ENCODE measurements at regions not wholly inside any gene's neighbourhood (a gene's known extent, or its start where the extent isn't known, plus 50 kb on each side); places are given as distances from the start of the nearest gene placed in this dataset.
A peak's percentile ranks its signal among the peaks of the same experiment; 100 is the strongest.

GRCh38 chr13:42484386-42484785 is 89.6 kb upstream of the TNFSF11 start:
- Histone ChIP-seq H3K4me3 (no peak overlapping the region), H3K9me3 (ENCODE audit: control insufficient read depth in 4 of 4, insufficient read depth in 3 of 4, low read length in 3 of 4) (peaks cover 0 to 2% (median 0%) of the 10 kb centered on the region in 4 donors), H3K27ac (ENCODE audit: low read depth in 1 of 2, low read length in 1 of 2) (no peak overlapping the region), H3K4me1 (ENCODE audit: control insufficient read depth in 5 of 5, insufficient read depth in 5 of 5, low read length in 5 of 5) (peaks cover 0 to 21% (median 6%) of the 10 kb centered on the region in 5 donors), H3K9ac (ENCODE audit: insufficient read depth in 1 of 2, low read length in 2 of 2) (no peak overlapping the region), H3K27me3 (ENCODE audit: control insufficient read depth in 3 of 3, insufficient read depth in 3 of 3, low read length in 2 of 3) (no peaks in the 10 kb centered on the region), H3K36me3 (ENCODE audit: control insufficient read depth in 4 of 4, insufficient read depth in 4 of 4, low read length in 4 of 4) (no peaks in the 10 kb centered on the region)
- DNase-seq (peak in 1 of 3 donors; percentile 8), ATAC-seq (ENCODE audit: insufficient read depth, low FRiP score) (no peak)
- no peak for TF ChIP-seq CTCF (IDR thresholded peaks at IDR 0.05; ENCODE audit: control extremely low read depth, extremely low read depth)

- 86 to 89% methylated on average over 2 of the region's 2 CpGs for WGBS, 2 donors
- no peak for TF ChIP-seq CTCF (IDR thresholded peaks at IDR 0.05; ENCODE audit: control extremely low read depth, extremely low read depth)
- Histone ChIP-seq H3K9me3 (ENCODE audit: control insufficient read depth in 4 of 4, insufficient read depth in 3 of 4, low read length in 3 of 4) (peaks cover 0 to 2% (median 0%) of the 10 kb centered on the region in 4 donors), H3K4me1 (ENCODE audit: control insufficient read depth in 5 of 5, insufficient read depth in 5 of 5, low read length in 5 of 5) (peaks cover 0 to 21% (median 6%) of the 10 kb centered on the region in 5 donors), H3K27ac (ENCODE audit: low read depth in 1 of 2, low read length in 1 of 2) (no peak overlapping the region), H3K27me3 (ENCODE audit: control insufficient read depth in 3 of 3, insufficient read depth in 3 of 3, low read length in 2 of 3) (no peaks in the 10 kb centered on the region), H3K4me3 (no peak overlapping the region), H3K9ac (ENCODE audit: insufficient read depth in 1 of 2, low read length in 2 of 2) (no peak overlapping the region), H3K36me3 (ENCODE audit: control insufficient read depth in 4 of 4, insufficient read depth in 4 of 4, low read length in 4 of 4) (no peaks in the 10 kb centered on the region)
- DNase-seq (no peak), ATAC-seq (ENCODE audit: insufficient read depth, low FRiP score) (no peak)
These were observed 88.7 kb upstream of the TNFSF11 start for GRCh38 chr13:42485272-42485671.

- no peak for TF ChIP-seq CTCF (IDR thresholded peaks at IDR 0.05; ENCODE audit: control extremely low read depth, extremely low read depth)
- Histone ChIP-seq H3K27ac (ENCODE audit: low read depth in 1 of 2, low read length in 1 of 2) (no peak overlapping the region), H3K27me3 (ENCODE audit: control insufficient read depth in 3 of 3, insufficient read depth in 3 of 3, low read length in 2 of 3) (no peaks in the 10 kb centered on the region), H3K9me3 (ENCODE audit: control insufficient read depth in 4 of 4, insufficient read depth in 3 of 4, low read length in 3 of 4) (peaks cover 0 to 2% (median 0%) of the 10 kb centered on the region in 4 donors), H3K9ac (ENCODE audit: insufficient read depth in 1 of 2, low read length in 2 of 2) (no peak overlapping the region), H3K36me3 (ENCODE audit: control insufficient read depth in 4 of 4, insufficient read depth in 4 of 4, low read length in 4 of 4) (no peaks in the 10 kb centered on the region), H3K4me1 (ENCODE audit: control insufficient read depth in 5 of 5, insufficient read depth in 5 of 5, low read length in 5 of 5) (peaks cover 0 to 21% (median 6%) of the 10 kb centered on the region in 5 donors), H3K4me3 (no peak overlapping the region)
- 2 to 11% methylated on average over 3 of the region's 3 CpGs for WGBS, 2 donors
- DNase-seq (peak in 2 of 3 donors; percentile 63 to 64), ATAC-seq (ENCODE audit: insufficient read depth, low FRiP score) (no peak)
These were observed 87.2 kb upstream of the TNFSF11 start for GRCh38 chr13:42486711-42487198.

- Histone ChIP-seq H3K9me3 (ENCODE audit: control insufficient read depth in 4 of 4, insufficient read depth in 3 of 4, low read length in 3 of 4) (peaks cover 0 to 2% (median 0%) of the 10 kb centered on the region in 4 donors), H3K27ac (ENCODE audit: low read depth in 1 of 2, low read length in 1 of 2) (no peak overlapping the region), H3K36me3 (ENCODE audit: control insufficient read depth in 4 of 4, insufficient read depth in 4 of 4, low read length in 4 of 4) (no peaks in the 10 kb centered on the region), H3K4me1 (ENCODE audit: control insufficient read depth in 5 of 5, insufficient read depth in 5 of 5, low read length in 5 of 5) (peaks cover 0 to 21% (median 6%) of the 10 kb centered on the region in 5 donors), H3K4me3 (no peak overlapping the region), H3K9ac (ENCODE audit: insufficient read depth in 1 of 2, low read length in 2 of 2) (no peak overlapping the region), H3K27me3 (ENCODE audit: control insufficient read depth in 3 of 3, insufficient read depth in 3 of 3, low read length in 2 of 3) (no peaks in the 10 kb centered on the region)
- TF ChIP-seq CTCF (IDR thresholded peaks at IDR 0.05; ENCODE audit: control extremely low read depth, extremely low read depth), result no peak
- 88 to 96% methylated on average over 5 of the region's 5 CpGs for WGBS, 2 donors
- peak in 1 of 3 donors; percentile 6 for DNase-seq
- no peak for ATAC-seq (ENCODE audit: insufficient read depth, low FRiP score)
These were observed 86.7 kb upstream of the TNFSF11 start for GRCh38 chr13:42487221-42487620.
